K562 (cell line): ENCODE measurements at regions not wholly inside any gene's neighbourhood (a gene's known extent, or its start where the extent isn't known, plus 50 kb on each side); places are given as distances from the start of the nearest gene placed in this dataset.

Experiments used
- ATAC-seq: fragments of 200-7000 bp; cut with Tn5 transposase; 3 replicates; pipeline ENCODE4 v1.9.1; 2020; ENCODE audit warnings: moderate library complexity
- BruUV-seq: library from RNA; stranded (reverse); fragments of 400-500 nt; replicated peaks from 2 replicates; lab custom pipeline; 2021; lab: Mats Ljungman, UMichigan
- CTCF ChIA-PET: fragments of 300-600 bp; formaldehyde crosslinking; extraction: SDS; loops from one replicate; lab custom pipeline; 2021; ENCODE audit warnings: low intra/inter-chr PET ratio; lab: Yijun Ruan, JAX
- POLR2A ChIA-PET: fragments of 300-600, 350-650 bp; sonication (Branson Sonifier 250); formaldehyde crosslinking; extraction: SDS; loops from one replicate; lab custom pipeline; 2021; ENCODE audit warnings: antibody characterized with exemption, inconsistent platforms; lab: Yijun Ruan, JAX
- DNase-seq, 4 experiments: peaks; one replicate each; pipeline versions ENCODE4 v3.0.0 to v3.0.0-alpha.2; 2011 to 2018; ENCODE audit warnings: low spot score in 3 of 4, mixed read lengths in 3 of 4; ENCODE audit errors: extremely low read depth in 1 of 4
- FAIRE-seq: peaks from 2 replicates; lab custom pipeline; 2011; peaks lifted over from hg19 to GRCh38; lab: Jason Lieb, UNC
- H2AFZ ChIP-seq: 2 replicates; pipeline ENCODE4 v1.6.0; 2011; ENCODE audit warnings: low read depth, low read length, control low read depth, inconsistent platforms
- H3K27ac ChIP-seq: fragments of 200-600 bp; 3 replicates; pipeline ENCODE4 v1.8.0; 2011; ENCODE audit warnings: low read depth, mild to moderate bottlenecking, control low read depth, inconsistent platforms, low read length, moderate library complexity, mixed read lengths; ENCODE audit errors: extremely low read depth
- H3K27me3 ChIP-seq, 2 experiments: fragments of 300-600 bp in 1 of 2; 2 replicates in 1 of 2; 3 replicates in 1 of 2; pipeline versions ENCODE4 v1.6.0 to v1.8.0; 2011; ENCODE audit warnings: inconsistent platforms in 2 of 2, low read length in 2 of 2, mild to moderate bottlenecking in 1 of 2, mixed read lengths in 1 of 2, moderate library complexity in 1 of 2; ENCODE audit not compliant: control insufficient read depth in 2 of 2, insufficient read depth in 2 of 2
- H3K36me3 ChIP-seq: fragments of 300-600 bp; 3 replicates; pipeline ENCODE4 v1.8.0; 2011; ENCODE audit warnings: mild to moderate bottlenecking, low read length, inconsistent platforms; ENCODE audit not compliant: control insufficient read depth, insufficient read depth
- H3K4me1 ChIP-seq, 2 experiments: fragments of 200-600 bp in 1 of 2; replicated peaks in 1 of 2; 2 replicates in 1 of 2; 3 replicates in 1 of 2; pipeline versions ENCODE4 v1.5.1 to v1.8.0; 2011; ENCODE audit warnings: inconsistent platforms in 2 of 2, low read length in 2 of 2, mild to moderate bottlenecking in 1 of 2, mixed read lengths in 1 of 2, moderate library complexity in 1 of 2; ENCODE audit not compliant: control insufficient read depth in 2 of 2, insufficient read depth in 2 of 2
- H3K4me2 ChIP-seq: 2 replicates; pipeline ENCODE4 v1.6.1; 2011; ENCODE audit warnings: low read length, control low read depth, inconsistent platforms, mixed read lengths; ENCODE audit not compliant: insufficient read depth
- H3K4me3 ChIP-seq: fragments of 200-600 bp; sonication (generic), shearing (Covaris generic); 2 replicates; pipeline ENCODE4 v1.5.1; 2016; ENCODE audit warnings: control low read depth, inconsistent platforms
- H3K79me2 ChIP-seq: fragments of 200-600 bp; 3 replicates; pipeline ENCODE4 v1.8.0; 2011; ENCODE audit warnings: low read length, inconsistent platforms; ENCODE audit not compliant: control insufficient read depth, insufficient read depth
- H3K9ac ChIP-seq, 2 experiments: 2 replicates each; pipeline versions ENCODE4 v1.6.0 to v1.6.1; 2011; ENCODE audit warnings: low read depth in 2 of 2, low read length in 2 of 2, control low read depth in 1 of 2, inconsistent platforms in 1 of 2, mild to moderate bottlenecking in 1 of 2, mixed read lengths in 1 of 2; ENCODE audit not compliant: insufficient read depth in 1 of 2
- H3K9me1 ChIP-seq: one replicate; pipeline ENCODE4 v1.6.0; 2011; ENCODE audit warnings: inconsistent platforms, mild to moderate bottlenecking, low read length, moderate library complexity; ENCODE audit not compliant: control insufficient read depth, insufficient read depth
- H3K9me3 ChIP-seq: replicated peaks from 2 replicates; pipeline ENCODE4 v1.5.1; 2011; ENCODE audit warnings: low read depth, low read length, inconsistent platforms; ENCODE audit not compliant: control insufficient read depth, insufficient read depth
- H4K20me1 ChIP-seq: replicated peaks from 2 replicates; pipeline ENCODE4 v1.6.1; 2011; ENCODE audit warnings: low read length, inconsistent platforms, mixed read lengths; ENCODE audit not compliant: control insufficient read depth, insufficient read depth
- CEBPG ChIP-seq, 3 experiments: fragments of 200-800 bp in 1 of 3; sonication (Bioruptor generic) in 1 of 3; sonication (generic) in 1 of 3; formaldehyde crosslinking in 1 of 3; IDR thresholded peaks in 2 of 3; conservative IDR thresholded peaks in 1 of 3; 2 replicates each; pipeline versions ENCODE4 v1.6.1 to v1.8.0; 2016 to 2022; ENCODE audit warnings: missing compliant biosample characterization in 2 of 3, missing genetic modification characterization in 2 of 3, mild to moderate bottlenecking in 1 of 3, missing genetic modification reagents in 1 of 3
- CHD2 ChIP-seq: IDR thresholded peaks from 2 replicates; pipeline ENCODE4 v1.6.1; 2011; ENCODE audit warnings: low read depth, low read length
- CTCFL ChIP-seq: IDR thresholded peaks from 2 replicates; pipeline ENCODE4 v1.6.1; 2011; ENCODE audit warnings: borderline replicate concordance, low read depth, mild to moderate bottlenecking, moderate library complexity, low read length; ENCODE audit not compliant: insufficient read depth, poor library complexity, severe bottlenecking
- DEAF1 ChIP-seq: fragments of 450-650 bp; formaldehyde crosslinking; IDR thresholded peaks from 2 replicates; pipeline ENCODE4 v1.4.0; 2020; ENCODE audit warnings: mild to moderate bottlenecking, moderate library complexity
- HDAC6 ChIP-seq: IDR thresholded peaks from 2 replicates; pipeline ENCODE4 v1.6.1; 2012; ENCODE audit warnings: low read depth, mild to moderate bottlenecking, control low read depth, inconsistent platforms, low read length, moderate library complexity
- NKRF ChIP-seq: fragments of 450-650 bp; IDR thresholded peaks from 2 replicates; pipeline ENCODE4 v1.6.1; 2016; ENCODE audit warnings: borderline replicate concordance
- RB1 ChIP-seq: fragments of 450-650 bp; IDR thresholded peaks from 2 replicates; pipeline ENCODE4 v1.6.1; 2017; ENCODE audit warnings: low read depth, mild to moderate bottlenecking
- SRSF1 ChIP-seq: fragments of 200-400 bp; formaldehyde crosslinking; IDR thresholded peaks from 2 replicates; pipeline ENCODE4 v1.6.1; 2017; ENCODE audit warnings: mild to moderate bottlenecking, low read depth, low read length, moderate library complexity
- STAT5B ChIP-seq: fragments of 250-450 bp; sonication (Bioruptor Pico); IDR thresholded peaks from 2 replicates; pipeline ENCODE4 v1.8.0; 2021; ENCODE audit warnings: mild to moderate bottlenecking, inconsistent platforms
- ZNF224 ChIP-seq: sonication (generic); formaldehyde crosslinking; IDR thresholded peaks from 2 replicates; pipeline ENCODE4 v1.8.0; 2022; ENCODE audit warnings: mild to moderate bottlenecking, missing genetic modification reagents
- ZNF589 ChIP-seq: fragments of 200-800 bp; sonication (Bioruptor generic); IDR thresholded peaks from 2 replicates; pipeline ENCODE4 v1.6.1; 2016; ENCODE audit warnings: low read depth, missing genetic modification characterization, missing compliant biosample characterization
- WGBS: fragments of 100-300 bp; shearing (Covaris generic); methylation state at CpG from one replicate; pipeline ENCODE4 v1.1.6; 2016; ENCODE audit warnings: low coverage, mixed read lengths; ENCODE audit not compliant: insufficient coverage; ENCODE audit errors: missing lambda C conversion rate; 5-methylcytosine and 5-hydroxymethylcytosine counted together
- in situ Hi-C: fragments of 300-500 bp; cut with MboI; formaldehyde crosslinking; loops from 4 replicates; pipeline ENCODE4 v1.15.0; 2018; ENCODE audit warnings: inconsistent platforms, mixed read lengths
- intact Hi-C: fragments of 100-400 bp; cut with micrococcal nuclease; formaldehyde crosslinking; loops from 2 replicates; pipeline ENCODE4 v1.14.2; 2022

DNA sequence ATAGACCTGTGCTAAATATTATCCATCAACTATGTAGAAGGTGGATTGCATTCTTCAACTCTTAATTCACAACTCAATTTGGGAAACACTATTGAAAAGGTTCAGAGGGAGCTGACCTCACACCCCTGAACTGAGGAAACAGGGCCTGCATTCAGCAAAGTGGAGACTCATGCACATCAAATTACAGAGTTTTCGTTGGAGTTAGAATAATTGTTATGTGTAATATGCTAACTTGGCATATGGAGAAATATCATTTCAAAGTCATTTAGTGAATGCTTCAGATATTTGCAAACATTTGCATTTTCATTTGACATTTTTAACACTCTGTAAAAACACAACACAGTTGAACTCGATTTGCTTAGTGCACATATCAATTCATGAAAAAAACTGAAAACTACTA lies 1102.8 kb upstream of the INTU start:
- peaks cover 19% of the 10 kb centered on the region for H3K36me3 ChIP-seq
- H3K4me3 ChIP-seq = no peak overlapping the region
- no TSS peak for BruUV-seq
- WGBS = 78% methylated on average over 2 of the region's 2 CpGs
- H3K27me3 ChIP-seq = no peaks in the 10 kb centered on the region
- H2AFZ ChIP-seq = no peak overlapping the region
- FAIRE-seq (no peak), DNase-seq (no peak), ATAC-seq (no peak)
- POLR2A ChIA-PET = no interaction called here
- H4K20me1 ChIP-seq = no peaks in the 10 kb centered on the region
- no peak overlapping the region for H3K4me2 ChIP-seq
- peaks cover 6% of the 10 kb centered on the region for H3K9me3 ChIP-seq
- TF ChIP-seq SRSF1 = no peak
- TF ChIP-seq HDAC6 = no peak
- no peak for TF ChIP-seq ZNF224 (CRISPR knock-in tag)
- TF ChIP-seq CTCFL = no peak
- TF ChIP-seq DEAF1 (CRISPR knock-in tag) = no peak
- TF ChIP-seq ZNF589 (CRISPR knock-in tag) = no peak
- TF ChIP-seq STAT5B (CRISPR knock-in tag) = no peak
- TF ChIP-seq NKRF = no peak
- no peak for TF ChIP-seq RB1
- no peak for TF ChIP-seq CEBPG (CRISPR knock-in tag; IDR thresholded peaks at IDR 0.05)
- no peak for TF ChIP-seq CEBPG (tag; conservative IDR thresholded peaks at IDR 0.05 in 1 of 2, IDR thresholded peaks at IDR 0.05 in 1 of 2)
- no peak for TF ChIP-seq CHD2
- H3K4me1 ChIP-seq = no peaks in the 10 kb centered on the region
- H3K79me2 ChIP-seq = no peaks in the 10 kb centered on the region
- CTCF ChIA-PET = no interaction called here
- H3K27ac ChIP-seq = no peak overlapping the region
- in situ Hi-C loops (no loop called here), intact Hi-C loops (no loop called here)
- no peak overlapping the region for H3K9ac ChIP-seq
- H3K9me1 ChIP-seq = no peaks in the 10 kb centered on the region
